HCT116 (cell line): ENCODE measurements at regions not wholly inside any gene's neighbourhood (a gene's known extent, or its start where the extent isn't known, plus 50 kb on each side); places are given as distances from the start of the nearest gene placed in this dataset.

Experiments
- ATAC-seq: fragments of 200-7000 bp; cut with Tn5 transposase; 2 replicates; pipeline ENCODE4 v1.9.1; 2020; ENCODE audit warnings: mild to moderate bottlenecking, moderate library complexity
- BruUV-seq: library from RNA; stranded (reverse); fragments of 400-500 nt; replicated peaks from 2 replicates; lab custom pipeline; 2021; lab: Mats Ljungman, UMichigan
- CTCF ChIA-PET: fragments of 300-600 bp; sonication (Branson Sonifier 250); formaldehyde crosslinking; loops from one replicate; lab custom pipeline; 2021; ENCODE audit warnings: antibody characterized with exemption; lab: Charles Lee
- POLR2A ChIA-PET: fragments of 300-600, 350-600 bp; sonication (Branson Sonifier 250); formaldehyde crosslinking; loops from one replicate; lab custom pipeline; 2021; ENCODE audit warnings: antibody characterized with exemption; lab: Charles Lee
- RAD21 ChIA-PET, 2 experiments: fragments of 300-600 bp; sonication (Branson Sonifier 250); formaldehyde crosslinking; loops; one replicate each; lab custom pipeline; 2023; ENCODE audit warnings: low total read pairs in 2 of 2; ENCODE audit not compliant: uncharacterized antibody in 2 of 2, unreplicated experiment in 2 of 2, low non-redundant PET in 1 of 2; lab: Charles Lee
- DNase-seq: peaks from one replicate; pipeline ENCODE4 v3.0.0-alpha.2; 2010; ENCODE audit warnings: low read depth, low spot score
- H2AFZ ChIP-seq: fragments of 200-600 bp; shearing (Covaris generic), sonication (generic); 2 replicates; pipeline ENCODE4 v1.6.1; 2017; ENCODE audit warnings: low read depth, mixed run types, mixed read lengths, antibody characterized with exemption, low read length; ENCODE audit not compliant: poor library complexity, severe bottlenecking
- H3K27ac ChIP-seq: 2 replicates; pipeline ENCODE4 v1.5.1; 2012; ENCODE audit warnings: low read depth, low read length
- H3K27me3 ChIP-seq: fragments of 200-600 bp; sonication (generic); 2 replicates; pipeline ENCODE4 v1.6.1; 2016; ENCODE audit warnings: mixed run types, low read length, mixed read lengths; ENCODE audit not compliant: insufficient read depth
- H3K36me3 ChIP-seq, 2 experiments: fragments of 200-500 bp in 1 of 2; fragments of 200-600 bp in 1 of 2; sonication (Bioruptor generic) in 1 of 2; sonication (generic) in 1 of 2; 2 replicates each; pipeline versions ENCODE4 v1.5.1 to v1.6.1; 2014 to 2016; ENCODE audit warnings: low read length in 2 of 2, inconsistent platforms in 1 of 2, mixed read lengths in 1 of 2, mixed run types in 1 of 2; ENCODE audit not compliant: insufficient read depth in 2 of 2, control insufficient read depth in 1 of 2
- H3K4me1 ChIP-seq, 2 experiments: fragments of 200-600 bp in 1 of 2; sonication (generic) in 1 of 2; 2 replicates each; pipeline versions ENCODE4 v1.5.1 to v1.6.1; 2012 to 2017; ENCODE audit warnings: low read length in 2 of 2, inconsistent platforms in 1 of 2, mild to moderate bottlenecking in 1 of 2, mixed read lengths in 1 of 2, mixed run types in 1 of 2, moderate library complexity in 1 of 2; ENCODE audit not compliant: insufficient read depth in 2 of 2, control insufficient read depth in 1 of 2
- H3K4me2 ChIP-seq: fragments of 200-600 bp; sonication (generic); 2 replicates; pipeline ENCODE4 v1.6.1; 2017; ENCODE audit warnings: mixed run types, low read length, mixed read lengths
- H3K4me3 ChIP-seq, 2 experiments: fragments of 200-600 bp in 1 of 2; sonication (generic) in 1 of 2; replicated peaks in 1 of 2; 2 replicates each; pipeline ENCODE4 v1.5.1; 2011 to 2016; ENCODE audit warnings: low read length in 2 of 2, control low read depth in 1 of 2, low read depth in 1 of 2, mild to moderate bottlenecking in 1 of 2, mixed read lengths in 1 of 2, mixed run types in 1 of 2
- H3K79me2 ChIP-seq: fragments of 200-600 bp; sonication (generic); 2 replicates; pipeline ENCODE4 v1.6.1; 2017; ENCODE audit warnings: mild to moderate bottlenecking, mixed run types, low read length, moderate library complexity, mixed read lengths; ENCODE audit not compliant: insufficient read depth
- H3K9ac ChIP-seq: fragments of 200-600 bp; sonication (generic); 2 replicates; pipeline ENCODE4 v1.6.1; 2016; ENCODE audit warnings: low read length, mixed read lengths
- H3K9me2 ChIP-seq: fragments of 200-600 bp; sonication (generic), shearing (Covaris generic); 2 replicates; pipeline ENCODE4 v1.6.1; 2017; ENCODE audit warnings: mixed run types, mild to moderate bottlenecking, moderate library complexity; ENCODE audit not compliant: insufficient read depth
- H3K9me3 ChIP-seq, 2 experiments: fragments of 200-500 bp in 1 of 2; fragments of 200-600 bp in 1 of 2; sonication (Bioruptor generic) in 1 of 2; sonication (generic) in 1 of 2; 2 replicates each; pipeline ENCODE4 v1.6.1; 2014 to 2017; ENCODE audit warnings: low read length in 2 of 2, mixed read lengths in 2 of 2, inconsistent platforms in 1 of 2, low read depth in 1 of 2, mild to moderate bottlenecking in 1 of 2, mixed run types in 1 of 2, moderate library complexity in 1 of 2; ENCODE audit not compliant: control insufficient read depth in 1 of 2, insufficient read depth in 1 of 2
- H4K20me1 ChIP-seq: fragments of 200-600 bp; sonication (generic), shearing (Covaris generic); 2 replicates; pipeline ENCODE4 v1.6.1; 2017; ENCODE audit warnings: mixed run types, mild to moderate bottlenecking, moderate library complexity; ENCODE audit not compliant: insufficient read depth
- EGR1 ChIP-seq: IDR thresholded peaks from 2 replicates; pipeline ENCODE4 v1.6.1; 2012; ENCODE audit warnings: low read depth
- ELF1 ChIP-seq: IDR thresholded peaks from 2 replicates; pipeline ENCODE4 v1.6.1; 2012; ENCODE audit warnings: low read depth, borderline replicate concordance
- EZH2 ChIP-seq: fragments of 200-600 bp; sonication (generic); IDR thresholded peaks from 2 replicates; pipeline ENCODE4 v1.6.1; 2017; ENCODE audit warnings: antibody characterized with exemption, mixed run types
- JUND ChIP-seq: IDR thresholded peaks from 2 replicates; pipeline ENCODE4 v1.6.1; 2012
- POLR2AphosphoS5 ChIP-seq: IDR thresholded peaks from 2 replicates; pipeline ENCODE4 v1.6.1; 2011; ENCODE audit warnings: mild to moderate bottlenecking, low read depth, low read length, moderate library complexity
- RAD21 ChIP-seq: IDR thresholded peaks from 2 replicates; pipeline ENCODE4 v1.6.1; 2012; ENCODE audit warnings: low read depth, mild to moderate bottlenecking
- SIN3A ChIP-seq: IDR thresholded peaks from 2 replicates; pipeline ENCODE4 v1.6.1; 2012; ENCODE audit warnings: low read depth
- SP1 ChIP-seq: IDR thresholded peaks from 2 replicates; pipeline ENCODE4 v1.6.1; 2012; ENCODE audit warnings: low read depth
- SRF ChIP-seq: IDR thresholded peaks from 2 replicates; pipeline ENCODE4 v1.6.1; 2012; ENCODE audit warnings: low read depth
- YY1 ChIP-seq: IDR thresholded peaks from 2 replicates; pipeline ENCODE4 v1.6.1; 2011; ENCODE audit warnings: low read length, low read depth, moderate library complexity, mild to moderate bottlenecking; ENCODE audit not compliant: insufficient replicate concordance; ENCODE audit errors: extremely low read depth
- intact Hi-C: fragments of 100-400 bp; cut with micrococcal nuclease; formaldehyde crosslinking; loops from 2 replicates; pipeline ENCODE4 v1.10.0; 2022

DNA sequence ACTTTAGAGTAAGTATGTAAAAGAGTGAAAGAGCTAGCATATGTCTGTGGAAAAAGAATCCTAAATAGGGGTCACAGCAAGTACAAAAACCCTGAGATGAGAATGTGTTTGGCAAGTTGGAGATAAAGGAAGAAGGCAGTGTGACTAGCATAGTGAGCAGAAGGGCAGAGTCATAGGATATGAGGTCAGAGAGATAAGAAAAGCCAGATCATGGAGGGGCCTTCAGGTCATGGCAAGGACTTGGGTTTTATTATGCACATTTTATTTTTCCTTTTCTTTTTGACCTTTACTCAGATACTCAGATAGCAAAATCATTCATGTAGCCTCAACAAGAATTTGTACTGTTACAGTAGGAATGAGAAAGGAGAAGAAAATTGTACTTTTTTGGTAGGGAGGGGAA is 138.0 kb downstream of the GJA1 start:
- ATAC-seq (no peak), DNase-seq (no peak)
- Histone ChIP-seq H2AFZ (no peak overlapping the region), H3K4me1 (no peaks in the 10 kb centered on the region), H3K36me3 (no peaks in the 10 kb centered on the region), H3K9ac (no peak overlapping the region), H3K4me2 (no peak overlapping the region), H4K20me1 (no peaks in the 10 kb centered on the region), H3K4me3 (no peak overlapping the region), H3K9me3 (no peaks in the 10 kb centered on the region), H3K27ac (no peak overlapping the region), H3K79me2 (no peaks in the 10 kb centered on the region), H3K9me2 (no peaks in the 10 kb centered on the region), H3K27me3 (no peaks in the 10 kb centered on the region)
- ChIA-PET POLR2A (no interaction called here), CTCF (no interaction called here), RAD21 (no interaction called here)
- no TSS peak for BruUV-seq
- intact Hi-C loops: no loop called here
- TF ChIP-seq EZH2: no peak
- no peak for TF ChIP-seq JUND
- TF ChIP-seq SP1: no peak
- TF ChIP-seq SRF: no peak
- no peak for TF ChIP-seq ELF1
- TF ChIP-seq YY1: no peak
- TF ChIP-seq SIN3A: no peak
- no peak for TF ChIP-seq POLR2AphosphoS5

DNA sequence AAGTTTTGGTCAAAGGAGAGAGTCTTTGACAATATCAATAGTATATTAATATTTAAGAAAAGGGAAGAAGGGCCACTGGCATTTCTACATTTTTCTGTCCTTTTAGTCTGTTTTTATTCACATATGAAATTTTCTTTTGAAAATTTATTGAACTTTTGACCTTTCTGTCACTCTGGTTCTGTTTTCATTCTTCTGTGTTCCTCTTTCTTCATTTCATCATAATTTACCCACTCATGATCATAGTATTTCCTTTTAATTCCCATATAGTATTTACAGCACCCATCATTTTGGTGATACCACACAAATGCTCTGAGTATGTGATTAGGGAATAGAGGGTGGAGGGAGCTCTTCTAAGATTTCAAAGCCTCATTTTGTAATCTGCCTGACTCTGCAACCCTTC is 142.8 kb downstream of the GJA1 start:
- no TSS peak for BruUV-seq
- no peak overlapping the region for H3K27ac ChIP-seq
- ChIA-PET CTCF (no interaction called here), RAD21 (no interaction called here), POLR2A (no interaction called here)
- no peaks in the 10 kb centered on the region for H3K4me1 ChIP-seq
- ATAC-seq: no peak
- no peaks in the 10 kb centered on the region for H3K79me2 ChIP-seq
- H4K20me1 ChIP-seq: no peaks in the 10 kb centered on the region
- intact Hi-C loops: no loop called here
- no peaks in the 10 kb centered on the region for H3K9me2 ChIP-seq
- TF ChIP-seq EGR1 (no peak), POLR2AphosphoS5 (no peak), RAD21 (no peak)
- no peak overlapping the region for H3K9ac ChIP-seq
- no peaks in the 10 kb centered on the region for H3K27me3 ChIP-seq
- H3K4me2 ChIP-seq: no peak overlapping the region
- H2AFZ ChIP-seq: no peak overlapping the region
- no peak overlapping the region for H3K4me3 ChIP-seq
- no peaks in the 10 kb centered on the region for H3K36me3 ChIP-seq
- H3K9me3 ChIP-seq: no peaks in the 10 kb centered on the region
- DNase-seq: no peak
